HG03432 (cell line): ENCODE measurements at regions not wholly inside any gene's neighbourhood (a gene's known extent, or its start where the extent isn't known, plus 50 kb on each side); places are given as distances from the start of the nearest gene placed in this dataset.

ENCODE experiments used
- ATAC-seq: cut with Tn5 transposase; IDR thresholded peaks from one replicate; pipeline ENCODE4 v1.9.1; 2021; ENCODE audit warnings: mild to moderate bottlenecking, moderate library complexity; ENCODE audit not compliant: unreplicated experiment

DNA sequence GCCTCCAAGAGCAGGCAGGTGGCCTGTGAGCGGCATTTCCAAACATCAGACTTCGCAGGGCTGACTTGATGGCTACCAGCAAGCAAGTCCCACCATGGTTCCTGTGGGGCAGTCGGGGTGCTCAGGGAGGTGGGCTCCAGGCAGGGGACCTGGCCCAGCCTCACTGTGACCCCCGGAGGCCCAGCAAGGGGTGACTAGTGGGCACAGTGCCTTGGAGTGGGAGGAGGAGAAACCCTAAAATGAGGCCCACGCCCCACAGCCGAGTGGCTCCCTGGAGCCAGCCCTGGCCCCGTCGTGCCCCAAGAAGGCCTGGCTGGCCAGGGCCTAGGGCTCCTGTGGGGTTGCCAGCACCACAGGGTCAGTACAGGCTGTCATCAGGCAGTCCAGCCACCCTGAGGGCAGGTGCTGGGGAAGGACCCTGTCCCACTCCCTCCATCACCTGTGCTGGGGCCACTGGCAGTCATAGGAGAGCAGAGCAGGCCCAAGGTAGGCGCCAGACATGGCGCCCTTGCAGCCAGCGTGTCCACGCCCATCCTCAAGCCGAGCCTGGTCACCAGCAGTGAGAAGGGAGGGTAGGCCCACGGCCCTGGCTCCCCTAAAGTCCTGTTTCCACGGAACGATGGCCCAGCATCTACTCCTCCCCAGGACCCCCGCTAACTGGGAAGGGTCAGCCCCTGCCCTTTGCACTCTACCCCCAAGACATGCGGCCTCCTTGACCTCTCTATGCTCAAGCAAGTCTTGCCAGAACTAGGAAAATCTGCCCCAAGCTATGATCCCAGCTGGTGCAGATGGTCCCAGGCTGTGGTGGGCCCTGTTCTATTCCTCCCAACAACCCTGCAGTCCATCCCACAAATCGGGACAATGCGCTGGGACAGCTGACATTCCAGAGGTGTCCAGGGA, 144.2 kb upstream of the C14orf180 start:
- ATAC-seq: no peak

DNA sequence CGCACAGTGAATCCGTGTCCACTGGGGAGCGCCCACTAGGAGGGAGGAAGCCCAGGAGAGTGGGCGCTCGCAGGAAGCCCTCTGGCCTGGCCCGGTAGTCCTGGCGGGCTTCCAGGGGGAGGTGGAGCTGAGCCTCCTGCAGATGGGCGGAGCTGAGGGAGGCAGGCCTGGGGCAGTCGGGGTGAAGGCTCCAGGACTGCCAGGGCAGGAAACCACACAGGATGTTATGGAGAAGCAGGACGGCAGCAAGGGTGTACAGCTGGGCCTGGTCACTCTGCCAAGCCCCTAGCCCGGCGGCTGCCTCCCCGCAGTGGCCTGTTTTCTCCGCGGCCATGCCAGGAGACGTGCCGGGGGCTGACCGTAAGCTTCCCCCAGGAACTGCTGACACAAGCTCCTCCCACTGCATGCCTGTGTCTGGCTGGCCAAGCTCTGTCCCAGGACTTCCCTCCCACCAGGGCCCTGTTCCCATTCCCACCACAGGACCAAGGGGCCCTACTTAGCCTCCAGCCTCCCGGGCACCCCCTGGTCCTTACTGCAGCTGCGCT, 143.4 kb upstream of the C14orf180 start:
- no peak for ATAC-seq

DNA sequence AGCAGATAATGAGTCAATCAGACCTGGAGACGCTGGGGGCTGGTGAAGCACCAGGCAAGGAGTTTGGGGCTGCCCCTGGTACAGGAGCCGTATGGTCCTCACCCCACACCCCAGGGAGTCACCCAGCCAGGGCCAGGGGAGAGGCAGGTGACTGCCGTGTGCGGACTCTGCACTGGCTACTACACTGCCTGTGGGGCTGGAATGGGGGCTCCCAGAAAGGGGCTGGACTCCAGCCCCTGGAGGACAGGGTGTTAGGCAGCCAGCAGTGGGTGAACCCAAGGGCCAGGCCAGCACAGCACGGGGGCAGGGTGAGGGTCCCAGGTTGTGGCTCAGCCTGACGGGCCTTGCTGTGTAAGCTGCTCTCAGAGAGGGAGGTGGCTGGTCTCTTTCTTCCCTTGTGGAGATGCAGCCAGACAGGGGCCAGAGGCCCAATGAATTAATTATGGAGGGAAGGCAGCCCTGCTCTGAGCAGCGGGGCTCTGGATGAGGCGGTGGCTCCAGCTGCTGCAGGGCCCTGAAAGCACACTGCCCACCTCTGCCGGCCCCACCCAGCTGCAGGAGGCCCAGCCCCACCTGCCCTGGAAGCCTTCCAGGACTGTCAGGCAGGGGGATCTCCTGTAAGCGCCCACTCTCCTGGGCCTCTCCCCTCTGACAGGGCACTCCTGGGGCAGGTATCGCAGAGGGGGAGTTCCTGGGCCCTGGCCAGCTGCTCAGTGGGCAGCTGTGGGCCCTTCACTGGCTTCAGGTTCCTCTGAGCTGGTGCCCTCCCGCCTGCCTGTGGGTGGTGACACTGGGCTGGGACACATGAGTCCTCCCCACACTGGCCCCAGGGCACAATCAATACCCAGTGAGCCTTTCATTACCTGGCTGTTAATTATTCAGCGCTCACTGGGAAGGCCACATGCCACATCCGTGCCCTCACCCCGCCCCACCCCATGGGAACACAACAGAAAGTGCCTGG, 142.5 kb upstream of the C14orf180 start:
- ATAC-seq: no peak

DNA sequence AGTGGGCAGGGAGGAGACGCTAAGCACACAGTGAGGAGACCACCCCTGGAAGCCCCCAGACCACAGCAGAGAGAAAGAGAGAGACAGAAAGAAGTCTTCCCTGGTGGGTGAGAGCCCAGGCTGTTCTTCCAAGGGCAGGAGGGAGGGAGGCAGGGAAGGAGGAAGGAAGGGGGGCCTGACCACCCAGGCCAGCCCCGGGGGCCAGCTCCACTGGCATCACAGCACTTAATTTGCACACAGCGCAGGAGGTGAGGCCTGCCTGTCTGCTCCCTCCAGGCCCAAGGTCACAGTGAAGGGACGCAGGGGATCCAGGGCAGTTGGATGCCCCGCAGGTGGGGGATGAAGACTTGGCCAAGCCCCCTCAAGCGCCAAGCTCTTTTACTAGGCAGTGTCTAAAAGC, 141.9 kb upstream of the C14orf180 start:
- no peak for ATAC-seq

DNA sequence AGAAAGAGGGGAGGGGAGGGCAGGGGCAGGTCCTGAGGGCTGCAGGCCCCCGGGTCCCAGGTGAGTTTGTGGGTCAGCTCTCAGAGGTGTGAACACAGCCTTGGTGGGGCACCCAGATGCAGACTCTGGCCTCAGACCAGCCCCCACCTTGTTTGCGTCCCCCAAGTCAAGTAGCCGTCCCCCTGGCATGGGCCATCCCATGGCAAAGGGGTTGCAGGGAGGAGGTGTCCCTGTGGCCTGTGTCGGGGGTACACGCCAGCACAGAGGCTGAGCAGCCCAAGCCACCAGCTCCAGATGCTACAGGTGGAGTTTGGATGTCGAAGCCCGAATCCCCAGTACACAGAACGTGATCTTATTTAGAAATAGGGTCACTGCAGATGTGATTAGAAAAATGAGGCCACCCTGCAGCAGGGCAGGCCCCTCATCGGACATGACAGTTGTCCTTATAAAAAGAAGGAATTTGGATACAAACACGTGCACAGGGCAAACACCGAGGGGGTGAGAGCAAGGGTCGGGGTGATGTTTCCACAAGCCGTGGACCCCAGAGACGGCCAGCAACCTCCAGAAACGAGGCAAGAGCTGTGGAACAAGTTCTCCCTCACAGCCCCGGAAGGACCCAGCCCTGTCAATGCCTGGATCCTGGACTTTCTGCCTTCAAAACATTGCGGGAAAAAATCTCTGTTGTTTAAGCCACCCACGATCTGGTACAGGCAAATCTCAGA, 141.2 kb upstream of the C14orf180 start:
- ATAC-seq: no peak

DNA sequence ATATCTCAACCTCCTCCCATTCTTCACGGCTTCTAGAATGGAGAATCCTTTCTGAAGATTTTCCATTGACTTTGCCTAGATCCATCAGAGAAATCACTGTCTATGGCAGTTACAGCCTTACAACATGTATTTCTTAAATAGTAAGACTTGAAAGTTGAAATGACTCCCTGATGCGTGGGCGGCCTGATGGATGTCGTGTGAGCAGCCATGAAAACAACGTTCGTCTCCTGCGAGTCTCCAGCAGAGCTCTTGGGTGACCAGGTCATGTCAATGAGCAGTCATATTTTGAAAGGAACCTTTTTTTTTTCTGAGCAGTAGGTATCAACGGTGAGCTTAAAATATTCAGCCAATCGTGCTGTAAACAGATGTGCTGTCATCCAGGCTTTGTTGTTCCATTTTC, 139.9 kb upstream of the C14orf180 start:
- no peak for ATAC-seq

DNA sequence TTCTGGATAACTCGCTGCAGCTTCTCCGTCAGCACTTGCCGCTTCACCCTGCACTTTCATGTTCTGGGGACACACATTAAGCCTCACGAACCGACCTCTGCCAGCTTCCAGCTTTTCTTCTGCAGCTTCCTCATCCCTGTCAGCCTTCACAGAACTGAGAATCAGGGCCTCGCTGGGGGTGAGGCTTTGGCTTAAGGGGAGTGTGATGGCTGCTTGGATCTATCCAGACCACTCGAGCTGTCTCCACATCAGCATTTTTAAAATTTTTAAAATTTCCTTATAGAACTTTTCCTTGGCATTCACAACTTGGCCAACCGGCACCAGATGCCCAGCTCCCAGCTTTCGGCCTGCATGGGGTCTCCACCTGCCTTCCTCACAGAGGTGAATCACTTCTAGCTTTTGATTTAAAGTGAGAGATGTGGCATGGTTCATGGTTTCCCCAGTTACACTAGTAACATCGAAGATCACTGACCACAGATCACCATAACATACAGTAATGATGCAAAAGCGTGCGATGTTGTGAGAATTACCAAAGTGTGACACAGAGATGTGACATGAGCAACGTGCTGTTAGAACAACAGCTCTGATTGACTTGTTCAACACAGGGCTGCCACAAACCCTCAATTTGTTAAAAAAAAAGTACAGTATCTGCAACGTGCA, 139.1 kb upstream of the C14orf180 start:
- ATAC-seq: no peak

DNA sequence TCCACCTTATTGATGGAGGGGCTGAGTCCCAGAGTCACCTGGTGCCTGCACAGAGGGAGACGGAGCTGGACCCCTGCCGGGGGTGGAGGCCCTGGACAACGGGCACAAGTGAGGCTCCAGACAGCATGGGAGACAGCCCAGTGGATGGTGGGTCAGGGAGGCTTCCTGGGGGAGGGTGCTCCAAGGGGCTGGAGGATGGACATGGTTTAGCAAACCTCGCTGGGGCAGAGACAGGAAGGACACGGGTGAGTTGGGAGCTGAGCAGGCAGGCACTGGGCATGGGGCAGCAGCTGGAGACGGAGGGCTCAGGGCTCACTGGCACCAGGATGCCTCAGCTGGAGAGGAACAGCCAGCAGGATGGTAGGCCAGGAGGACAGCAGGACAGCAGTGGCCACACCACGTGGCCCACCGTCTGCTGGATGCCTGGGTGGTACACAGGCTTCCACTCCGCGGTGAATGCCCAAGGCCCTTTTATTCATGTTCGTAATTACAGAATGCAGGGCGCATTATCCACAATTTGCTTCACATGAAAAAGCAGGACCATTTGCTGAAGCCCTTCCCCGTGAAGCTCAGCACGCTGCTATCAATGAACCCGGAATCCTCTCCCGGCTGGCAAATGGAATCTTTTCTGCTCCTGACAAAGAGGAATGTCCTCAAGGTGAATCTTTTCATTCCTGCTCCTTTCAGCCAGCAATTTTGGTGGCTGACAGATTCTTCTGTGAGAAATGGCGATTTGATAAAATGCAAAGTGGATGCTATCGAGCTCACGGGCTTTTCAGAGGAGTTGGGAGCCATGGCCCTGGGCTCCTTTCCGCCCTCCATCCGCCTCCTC, 138.1 kb upstream of the C14orf180 start:
- no peak for ATAC-seq

DNA sequence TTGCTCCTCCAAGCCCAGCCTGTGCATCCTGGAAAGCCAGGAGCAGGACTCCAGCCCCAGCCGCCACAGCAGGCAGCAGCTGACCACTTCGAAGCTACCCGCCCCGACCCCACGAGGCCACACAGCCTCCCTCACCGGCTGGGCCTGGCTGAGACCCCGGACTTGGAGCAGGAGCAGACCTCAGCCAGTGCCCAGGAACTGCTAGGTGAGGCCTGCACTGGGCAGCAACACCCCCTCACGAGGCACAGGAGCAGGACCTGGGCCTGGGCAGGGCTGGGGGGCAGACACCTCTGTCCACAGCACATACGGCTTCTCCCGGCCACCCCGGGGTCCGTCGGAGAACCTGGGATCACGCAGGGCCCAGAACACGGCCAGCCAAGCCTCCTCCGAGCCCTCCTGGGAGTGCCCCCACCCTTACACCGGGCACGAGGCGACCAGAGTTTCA, 137.4 kb upstream of the C14orf180 start:
- ATAC-seq: no peak

DNA sequence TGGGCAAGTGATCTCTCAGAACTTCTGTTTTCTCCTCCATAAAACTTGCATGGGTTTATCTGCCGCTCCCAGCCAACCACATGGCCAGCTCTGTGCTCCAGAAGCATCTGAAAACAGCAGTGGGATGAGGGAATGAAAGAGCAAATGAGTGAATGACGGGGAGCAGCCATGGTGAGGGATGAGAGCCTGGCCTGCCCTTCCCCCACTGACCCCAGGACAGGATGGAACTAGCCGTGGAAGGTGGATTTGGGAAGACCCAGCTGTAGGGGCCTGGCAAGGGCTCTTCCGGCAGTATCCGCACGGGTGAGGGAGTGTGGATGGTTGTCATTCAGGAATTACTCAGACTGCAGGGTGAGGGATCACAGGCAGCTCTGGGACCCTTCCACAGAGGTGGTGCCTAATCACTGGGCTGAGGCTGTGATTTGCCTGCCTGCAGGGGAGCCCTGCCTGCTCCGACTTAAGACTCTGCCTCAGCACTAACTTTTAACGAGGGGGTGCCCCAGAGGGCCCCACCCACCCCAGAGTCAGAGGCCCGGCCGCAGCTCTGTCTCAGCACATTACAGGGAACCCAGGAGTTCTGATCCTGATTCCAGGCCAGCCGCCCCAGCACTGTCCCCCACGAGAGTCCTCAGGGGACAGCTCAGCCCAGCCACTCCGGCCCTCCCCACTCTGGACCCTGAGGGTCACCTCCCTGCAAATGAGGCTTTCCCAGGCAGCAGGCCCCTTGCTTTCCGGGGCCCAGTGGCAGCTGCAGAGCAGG, 136.8 kb upstream of the C14orf180 start:
- ATAC-seq: no peak

DNA sequence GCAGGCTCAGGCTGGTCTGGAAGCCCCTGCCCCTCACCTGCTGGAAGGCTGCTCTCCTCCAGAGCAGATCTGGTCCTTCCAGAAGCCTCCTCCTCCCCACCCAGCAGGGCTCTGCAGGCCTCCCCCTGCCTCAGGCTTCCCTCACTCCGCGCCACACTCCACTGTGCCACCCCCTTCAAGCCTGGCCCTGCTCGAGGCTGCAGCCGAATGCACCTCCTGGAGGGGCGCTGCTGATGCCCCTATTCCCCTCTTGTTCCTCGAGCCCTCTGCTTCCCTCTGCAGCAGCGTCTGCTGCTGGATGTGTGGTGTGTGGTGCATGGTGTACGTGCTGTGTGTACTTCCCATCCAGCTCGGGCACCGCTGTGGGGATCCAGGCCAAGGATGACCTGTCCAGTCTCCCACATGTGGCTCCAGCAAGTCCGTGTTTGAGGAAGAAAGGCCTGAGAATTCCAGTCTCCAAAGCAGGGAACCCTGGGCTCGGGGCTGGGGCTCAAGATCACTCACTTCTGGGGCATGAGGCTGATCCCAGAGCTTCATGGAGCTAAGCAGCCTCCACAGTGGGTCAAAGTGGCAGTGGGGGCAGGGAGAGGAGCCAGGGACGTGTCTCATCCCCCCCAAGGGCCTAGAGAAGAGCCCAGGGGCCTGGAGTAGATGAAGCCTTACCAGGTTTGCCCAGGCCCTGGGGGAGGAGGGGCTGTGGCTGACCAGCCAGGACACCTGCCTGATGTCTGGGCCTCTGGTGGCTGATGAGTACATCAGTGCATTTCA, 136.0 kb upstream of the C14orf180 start:
- no peak for ATAC-seq

DNA sequence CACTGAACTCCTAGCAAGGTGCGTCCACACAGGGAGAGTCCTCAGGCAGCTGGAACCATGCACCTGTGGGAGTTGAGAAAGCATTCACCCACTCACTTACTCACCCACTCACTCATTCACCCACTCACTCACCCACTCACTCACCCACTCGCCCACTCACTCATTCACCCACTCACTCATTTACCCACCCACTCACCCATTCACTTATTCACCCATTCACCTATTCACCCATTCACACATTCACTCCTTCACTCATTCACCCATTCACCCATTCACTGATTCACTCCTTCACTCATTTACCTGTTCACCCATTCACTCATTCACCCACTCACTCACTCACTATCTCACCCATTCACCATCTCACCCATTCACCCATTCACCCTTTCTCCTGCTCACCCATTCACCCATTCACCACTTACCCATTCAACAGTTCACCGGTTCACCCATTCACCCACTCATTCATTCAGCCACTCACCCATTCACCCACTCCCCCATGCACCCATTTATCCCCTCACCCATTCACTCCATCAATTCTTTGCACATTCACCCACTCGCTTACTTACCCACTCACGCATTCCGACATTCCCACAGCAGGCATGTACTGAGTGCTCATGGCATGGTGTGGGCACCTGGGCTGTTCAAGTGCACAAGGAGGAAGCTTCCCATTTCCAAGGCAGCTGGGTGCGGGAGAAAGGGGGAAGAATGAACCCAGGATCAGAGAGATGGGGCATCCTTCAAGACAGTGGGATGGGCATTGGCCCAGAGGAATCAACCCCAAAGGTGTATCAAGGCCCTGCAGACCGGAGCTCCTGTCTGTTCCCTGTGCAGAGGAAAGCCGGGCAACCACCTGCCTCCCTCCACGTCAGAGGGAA, 135.2 kb upstream of the C14orf180 start:
- ATAC-seq: no peak

DNA sequence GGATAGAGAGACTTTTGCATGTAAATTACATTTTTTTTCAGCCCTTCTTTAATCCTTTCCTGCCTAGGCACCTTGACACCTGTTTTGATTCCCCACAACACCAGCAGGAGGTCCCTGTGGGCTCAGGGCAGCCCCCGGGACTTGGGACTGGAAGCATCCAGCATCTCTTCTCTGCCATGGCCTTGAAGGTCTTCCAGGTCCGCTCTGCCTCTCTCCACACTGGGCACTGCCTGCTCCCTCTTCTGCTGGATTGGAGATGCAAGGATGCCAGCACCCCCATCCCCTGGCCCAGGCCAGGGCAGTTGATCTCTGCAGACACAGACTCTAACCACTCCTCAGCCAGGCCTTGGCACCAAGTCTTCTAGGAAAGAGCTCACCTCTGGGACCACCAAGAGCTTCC, 134.5 kb upstream of the C14orf180 start:
- no peak for ATAC-seq

DNA sequence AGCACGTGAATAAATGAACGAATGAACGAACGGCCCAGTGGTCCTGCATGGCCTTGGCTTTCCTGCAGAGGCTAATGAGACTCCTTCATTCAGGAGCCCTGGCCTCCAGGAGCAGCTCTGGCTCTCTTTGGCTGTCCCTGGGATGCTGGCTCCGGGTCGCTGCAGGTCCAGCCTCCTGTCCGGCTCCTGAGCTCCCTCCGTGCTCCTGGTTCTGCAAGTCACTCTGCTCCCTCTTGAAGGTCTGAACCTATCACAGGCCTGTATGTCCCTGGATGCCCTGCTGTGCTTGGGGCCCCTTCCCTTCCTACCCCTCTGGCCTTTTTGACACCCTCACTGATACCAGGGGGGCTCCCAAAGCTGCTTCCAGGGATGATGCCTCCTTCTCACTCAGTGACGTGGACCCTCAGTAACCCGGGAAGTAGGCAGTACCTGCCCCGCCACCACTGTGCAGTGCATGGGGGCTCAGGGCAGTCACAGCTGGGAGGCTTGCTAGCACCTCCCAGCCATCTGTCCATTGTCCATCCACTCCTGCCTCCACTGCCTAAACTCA, 133.7 kb upstream of the C14orf180 start:
- no peak for ATAC-seq

DNA sequence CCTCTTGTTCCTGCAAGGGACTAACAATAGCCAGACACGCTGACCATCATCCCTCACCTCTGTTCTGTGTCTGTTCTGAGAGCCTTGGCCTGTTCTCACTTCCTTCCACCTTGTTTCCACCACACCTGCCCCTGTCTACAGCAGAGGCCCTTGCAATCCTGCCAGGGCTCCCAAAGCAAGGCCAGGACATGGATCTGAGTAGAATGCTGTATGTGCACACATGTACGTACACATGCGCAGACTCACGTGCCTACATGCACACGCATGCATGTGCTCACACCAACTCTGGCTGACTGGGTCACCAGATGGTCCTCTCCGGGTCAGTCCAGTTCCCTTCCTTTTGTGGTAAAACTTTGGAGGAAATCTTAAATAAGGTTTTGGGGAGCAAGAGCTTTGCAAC, 133.0 kb upstream of the C14orf180 start:
- no peak for ATAC-seq

DNA sequence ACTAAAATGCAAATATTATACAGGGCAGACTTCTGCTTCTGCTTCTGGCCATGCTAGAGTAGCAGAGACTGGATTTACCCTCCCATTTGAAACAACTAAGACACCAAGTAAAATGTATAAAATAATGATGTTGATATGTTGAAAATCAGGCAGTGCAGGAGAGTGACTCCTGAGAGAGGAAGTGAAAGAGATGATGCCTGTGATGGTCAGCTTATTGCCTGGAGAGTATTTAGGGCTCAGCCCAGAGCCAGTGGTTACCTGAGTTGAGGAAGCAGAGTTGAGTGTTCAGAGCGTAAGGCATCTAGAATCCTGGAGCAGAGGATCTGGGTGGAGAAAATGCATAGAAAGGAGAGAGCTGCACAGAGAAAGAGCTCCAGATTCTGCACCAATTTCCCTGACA, 131.8 kb upstream of the C14orf180 start:
- no peak for ATAC-seq

DNA sequence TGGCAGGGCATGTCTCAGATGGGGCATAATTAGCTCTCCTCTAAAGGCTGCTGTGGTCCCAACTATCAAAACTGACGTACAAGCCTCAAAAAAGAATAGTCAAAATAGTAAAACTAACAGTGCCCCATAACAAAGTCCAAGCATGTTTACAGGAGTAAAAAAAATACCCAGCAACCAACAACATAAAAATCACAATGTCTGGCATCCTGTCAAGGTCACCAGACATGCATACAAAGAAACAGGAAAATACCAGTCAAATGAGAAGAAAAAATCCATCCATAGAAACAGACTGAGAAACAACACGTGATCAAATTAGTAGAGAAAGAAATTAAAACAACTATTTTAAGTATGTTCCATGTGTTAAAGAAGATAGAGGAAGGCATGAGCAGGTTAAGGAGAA, 131.2 kb upstream of the C14orf180 start:
- ATAC-seq: no peak
